ENCODE measurements at regions not wholly inside any gene's neighbourhood (a gene's known extent, or its start where the extent isn't known, plus 50 kb on each side); places are given as distances from the start of the nearest gene placed in this dataset.

DNA sequence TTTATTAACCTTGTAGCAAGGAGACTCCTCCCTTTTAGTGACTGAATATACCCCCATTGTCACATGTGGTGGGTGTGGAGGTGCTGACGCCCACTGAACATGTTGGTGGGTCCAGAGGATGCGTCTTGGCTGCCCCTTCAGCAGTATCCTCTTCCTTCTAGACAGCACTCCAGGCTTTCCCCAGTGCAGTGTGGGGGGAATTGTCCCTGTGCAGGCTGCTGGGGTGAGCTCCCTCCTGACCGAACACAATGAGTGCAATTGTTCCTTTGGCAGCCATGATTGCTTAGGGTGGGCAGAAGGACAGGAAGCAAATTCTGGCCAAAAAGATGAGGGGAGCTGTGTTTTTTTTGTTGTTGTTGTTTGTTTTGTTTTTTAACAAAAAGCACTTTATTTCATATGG is 209.3 kb upstream of the PDE10A start:
- intact Hi-C loops (cut with micrococcal nuclease) (no loop called here), dilution Hi-C loops (cut with MboI; ENCODE audit: extremely low pct_ligation_motif_present, low sequenced_read_pairs) (no loop called here)
- no peak overlapping the region for H3K27ac ChIP-seq (ENCODE audit: insufficient read depth, low read depth, low read length)
- FAIRE-seq (no peak), DNase-seq (ENCODE audit: low read depth, low spot score) (no peak)
- CTCF ChIA-PET: no interaction called here
- POLR2A ChIA-PET: no interaction called here
- BruUV-seq (replicated peaks): no TSS peak
- no peaks in the 10 kb centered on the region for H3K27me3 ChIP-seq (ENCODE audit: control insufficient read depth in 2 of 2, insufficient read depth in 2 of 2, low read length in 2 of 2)
- no peaks in the 10 kb centered on the region for H3K36me3 ChIP-seq (ENCODE audit: control insufficient read depth in 2 of 2, extremely low read depth in 1 of 2, insufficient read depth in 2 of 2, low read length in 2 of 2)
- no peaks in the 10 kb centered on the region for H4K20me1 ChIP-seq (replicated peaks; ENCODE audit: control insufficient read depth, extremely low read depth, insufficient read depth, low read length)
- no peaks in the 10 kb centered on the region for H3K9me1 ChIP-seq (replicated peaks; ENCODE audit: control insufficient read depth, extremely low read depth, insufficient read depth, low read length)
- no peak for TF ChIP-seq GATA2 (IDR thresholded peaks at IDR 0.05; ENCODE audit: insufficient read depth, insufficient read length, low read depth, low read length)
- TF ChIP-seq EZH2 (IDR thresholded peaks at IDR 0.05; ENCODE audit: borderline replicate concordance, low read depth, low read length, severe bottlenecking): no peak
- TF ChIP-seq FOS (IDR thresholded peaks at IDR 0.05; ENCODE audit: borderline replicate concordance, insufficient read depth, low read length): no peak
- TF ChIP-seq, protein P1, sequence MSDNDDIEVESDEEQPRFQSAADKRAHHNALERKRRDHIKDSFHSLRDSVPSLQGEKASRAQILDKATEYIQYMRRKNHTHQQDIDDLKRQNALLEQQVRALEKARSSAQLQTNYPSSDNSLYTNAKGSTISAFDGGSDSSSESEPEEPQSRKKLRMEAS (IDR thresholded peaks at IDR 0.05; ENCODE audit: insufficient read depth, insufficient read length): no peak
- no peak for TF ChIP-seq POLR2AphosphoS5 (IDR thresholded peaks at IDR 0.05; ENCODE audit: insufficient read depth, low read depth, low read length)
- TF ChIP-seq JUN (IDR thresholded peaks at IDR 0.05; ENCODE audit: borderline replicate concordance, insufficient read depth, insufficient read length, low read depth): no peak
- no peak for TF ChIP-seq MYC (IDR thresholded peaks at IDR 0.05; ENCODE audit: low read depth, low read length)
- no peak for TF ChIP-seq POLR2A (IDR thresholded peaks at IDR 0.05; ENCODE audit: low read depth, low read length)
- TF ChIP-seq, protein P2, sequence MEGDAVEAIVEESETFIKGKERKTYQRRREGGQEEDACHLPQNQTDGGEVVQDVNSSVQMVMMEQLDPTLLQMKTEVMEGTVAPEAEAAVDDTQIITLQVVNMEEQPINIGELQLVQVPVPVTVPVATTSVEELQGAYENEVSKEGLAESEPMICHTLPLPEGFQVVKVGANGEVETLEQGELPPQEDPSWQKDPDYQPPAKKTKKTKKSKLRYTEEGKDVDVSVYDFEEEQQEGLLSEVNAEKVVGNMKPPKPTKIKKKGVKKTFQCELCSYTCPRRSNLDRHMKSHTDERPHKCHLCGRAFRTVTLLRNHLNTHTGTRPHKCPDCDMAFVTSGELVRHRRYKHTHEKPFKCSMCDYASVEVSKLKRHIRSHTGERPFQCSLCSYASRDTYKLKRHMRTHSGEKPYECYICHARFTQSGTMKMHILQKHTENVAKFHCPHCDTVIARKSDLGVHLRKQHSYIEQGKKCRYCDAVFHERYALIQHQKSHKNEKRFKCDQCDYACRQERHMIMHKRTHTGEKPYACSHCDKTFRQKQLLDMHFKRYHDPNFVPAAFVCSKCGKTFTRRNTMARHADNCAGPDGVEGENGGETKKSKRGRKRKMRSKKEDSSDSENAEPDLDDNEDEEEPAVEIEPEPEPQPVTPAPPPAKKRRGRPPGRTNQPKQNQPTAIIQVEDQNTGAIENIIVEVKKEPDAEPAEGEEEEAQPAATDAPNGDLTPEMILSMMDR (IDR thresholded peaks at IDR 0.05; ENCODE audit: extremely low read depth in 1 of 2, insufficient read depth in 1 of 2, low read depth in 1 of 2, low read length in 2 of 2): no peak
- H3K4me2 ChIP-seq (ENCODE audit: insufficient read depth, low read length): no peak overlapping the region
- no peak overlapping the region for H3K9ac ChIP-seq (replicated peaks; ENCODE audit: extremely low read depth, insufficient read depth, low read length)
- no peak overlapping the region for H3K4me3 ChIP-seq (replicated peaks in 1 of 3; ENCODE audit: insufficient read depth in 1 of 3, low read depth in 1 of 3, low read length in 3 of 3)
- no peak overlapping the region for H2AFZ ChIP-seq (ENCODE audit: low read depth, low read length)
- H3K9me3 ChIP-seq (replicated peaks; ENCODE audit: control insufficient read depth, insufficient read depth, low read length): no peaks in the 10 kb centered on the region
- H3K79me2 ChIP-seq (ENCODE audit: control insufficient read depth, insufficient read depth, low read length): no peaks in the 10 kb centered on the region
- no peaks in the 10 kb centered on the region for H3K4me1 ChIP-seq (ENCODE audit: control insufficient read depth, extremely low read depth, insufficient read depth, low read length)

Measured in endothelial cell of umbilical vein (primary cell).